Erythroblast (primary cell): ENCODE measurements at regions not wholly inside any gene's neighbourhood (a gene's known extent, or its start where the extent isn't known, plus 50 kb on each side); places are given as distances from the start of the nearest gene placed in this dataset.

Experiments used
- DNase-seq, 2 experiments: peaks; one replicate each; lab custom pipeline; 2025; lab: John Stamatoyannopoulos, UW
- GATA1 ChIP-seq: IDR thresholded peaks from 2 replicates; pipeline ENCODE4 v1.6.1; 2011; ENCODE audit warnings: low read depth, mild to moderate bottlenecking, control low read depth, low read length, moderate library complexity
- POLR2A ChIP-seq: IDR thresholded peaks from 2 replicates; pipeline ENCODE4 v1.6.1; 2011; ENCODE audit warnings: mild to moderate bottlenecking, low read length

DNA sequence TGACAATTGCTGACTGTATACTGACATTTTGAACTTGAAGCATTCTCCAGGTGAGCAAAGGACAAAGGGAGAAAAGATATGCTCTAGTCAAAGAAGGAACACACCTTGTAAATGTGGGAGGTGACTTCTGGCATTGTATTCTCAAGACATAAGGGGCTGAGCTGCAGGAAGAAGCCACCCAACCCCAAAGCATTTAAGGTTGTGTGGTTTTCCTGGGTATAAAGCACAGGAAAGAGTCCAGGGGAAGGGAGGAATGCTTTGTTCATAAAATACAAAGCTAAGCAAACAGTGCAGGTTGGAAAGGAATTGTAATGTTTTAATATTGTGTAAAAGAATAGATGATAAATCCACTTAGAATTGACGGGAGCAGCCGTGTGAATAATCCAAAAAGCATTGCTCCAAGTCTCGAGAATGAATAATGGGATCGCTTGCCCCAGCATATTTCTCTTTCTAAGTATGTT, 102.4 kb upstream of the LRIG1 start:
- no peak for DNase-seq
- no peak for TF ChIP-seq POLR2A
- no peak for TF ChIP-seq GATA1

- no peak for DNase-seq
- TF ChIP-seq POLR2A (no peak), GATA1 (no peak)
Measured at GRCh38 chr3:66604481-66604880, 103.7 kb upstream of the LRIG1 start.

DNA sequence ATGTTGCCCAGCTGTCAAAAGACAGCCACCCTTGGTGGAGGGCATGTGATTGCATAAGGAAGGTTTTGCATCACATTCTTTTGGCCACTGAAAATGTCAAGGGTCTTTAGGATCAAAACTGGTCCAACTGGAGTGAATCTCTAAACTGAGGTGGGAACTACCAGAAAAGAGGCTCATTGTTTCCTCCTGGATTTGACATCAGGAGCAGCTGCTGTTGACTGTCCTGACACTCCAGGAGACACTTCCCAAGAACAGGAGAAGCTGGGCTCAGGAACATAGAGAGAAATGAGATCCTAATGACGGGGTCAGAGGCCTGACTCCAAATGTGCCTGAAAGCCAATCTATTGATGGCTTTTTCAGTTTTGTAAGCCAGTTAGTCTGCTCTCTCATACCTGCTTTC, 105.3 kb upstream of the LRIG1 start:
- DNase-seq = no peak

DNA sequence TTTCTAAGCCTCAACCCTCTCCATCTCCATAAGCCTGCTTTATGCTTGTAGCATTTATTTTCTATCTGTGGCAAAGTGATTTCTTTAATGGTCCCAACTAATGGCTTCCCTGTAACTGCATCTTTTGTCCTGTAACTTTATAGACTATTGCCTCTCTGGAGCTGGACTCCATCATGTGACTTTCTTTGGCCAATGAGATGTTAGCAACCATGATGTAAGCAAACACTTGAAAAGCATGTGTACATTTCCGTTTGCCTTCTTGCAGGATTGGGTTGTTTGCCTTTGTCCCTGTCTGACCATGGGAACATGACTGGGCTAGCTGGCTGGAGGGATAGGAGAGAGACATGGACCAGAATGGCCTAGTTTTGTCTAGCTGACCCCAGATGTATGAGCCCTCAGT, 106.0 kb upstream of the LRIG1 start:
- no peak for TF ChIP-seq POLR2A
- no peak for TF ChIP-seq GATA1

More for the DNA sequence above, 105.3 kb upstream of the LRIG1 start:
- TF ChIP-seq GATA1 = no peak
- TF ChIP-seq POLR2A = no peak

DNA sequence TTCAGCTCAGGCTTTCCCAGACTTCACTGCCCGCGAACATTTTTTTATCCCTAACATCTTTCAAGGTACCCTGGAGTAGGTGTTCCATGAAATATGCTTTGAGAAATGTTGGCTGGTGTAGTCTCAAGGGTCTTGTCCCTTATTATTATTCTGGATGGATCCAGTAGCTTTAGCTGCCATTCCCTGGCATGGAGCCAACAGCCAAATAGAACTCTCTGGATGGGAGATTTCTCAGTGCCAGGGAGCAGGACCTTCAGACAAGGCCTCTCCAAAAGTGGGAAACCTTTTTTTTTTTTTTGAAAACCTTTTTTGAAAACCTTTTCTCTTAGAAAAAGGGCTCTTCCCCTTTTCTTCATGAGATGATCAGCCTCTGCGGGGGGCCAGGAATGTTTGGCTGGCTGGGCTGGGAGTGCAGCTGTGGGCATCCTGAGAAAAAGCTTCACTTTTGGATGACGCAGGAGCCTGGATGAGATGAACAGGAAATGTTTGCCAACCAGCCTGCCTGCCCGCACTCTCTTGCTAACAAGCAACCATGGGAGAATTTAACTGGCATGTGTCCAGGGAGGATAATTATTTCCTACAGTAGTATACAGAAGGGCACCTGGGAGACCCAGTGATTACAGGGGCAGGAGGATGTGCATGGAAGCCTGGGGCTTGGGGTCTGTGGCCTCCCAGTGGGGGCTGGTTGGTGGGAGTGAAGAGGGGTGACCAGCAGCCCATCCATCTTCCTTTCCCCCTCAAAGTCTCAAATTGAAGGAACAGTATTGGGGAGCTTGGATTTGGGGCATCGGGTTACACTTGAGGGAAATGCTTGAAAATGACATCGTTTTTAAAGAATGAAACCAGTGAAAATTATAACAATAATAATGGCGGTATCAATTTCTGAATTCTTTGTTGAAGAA, 109.1 kb upstream of the LRIG1 start:
- TF ChIP-seq POLR2A (no peak), GATA1 (no peak)
- no peak for DNase-seq

More for the DNA sequence above, 106.0 kb upstream of the LRIG1 start:
- no peak for DNase-seq

DNA sequence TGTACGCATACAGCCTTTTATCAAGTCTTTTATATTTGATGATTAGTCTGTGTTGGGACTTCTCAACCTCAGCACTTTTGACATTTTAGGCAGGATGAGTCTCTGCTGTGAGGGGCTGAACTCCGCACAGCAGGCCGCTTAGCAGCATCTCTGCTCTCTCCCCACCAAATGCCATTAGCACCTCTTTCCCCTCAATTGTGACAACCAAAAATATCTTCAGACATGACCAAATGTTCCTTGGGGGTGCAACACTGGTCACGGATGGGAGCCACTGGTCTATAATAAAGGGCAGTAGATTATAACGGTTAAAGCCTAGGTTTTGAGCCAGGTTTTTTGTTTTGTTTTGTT, 109.7 kb upstream of the LRIG1 start:
- TF ChIP-seq GATA1 (no peak), POLR2A (no peak)

GRCh38 chr3:66615643-66616301, 115.0 kb upstream of the LRIG1 start:
- DNase-seq = no peak
- TF ChIP-seq GATA1 (no peak), POLR2A (no peak)

More for the DNA sequence above, 109.7 kb upstream of the LRIG1 start:
- no peak for DNase-seq

- no peak for DNase-seq
- TF ChIP-seq POLR2A = no peak
- TF ChIP-seq GATA1 = no peak
Measured at GRCh38 chr3:66617351-66617750, 116.5 kb upstream of the LRIG1 start.

DNA sequence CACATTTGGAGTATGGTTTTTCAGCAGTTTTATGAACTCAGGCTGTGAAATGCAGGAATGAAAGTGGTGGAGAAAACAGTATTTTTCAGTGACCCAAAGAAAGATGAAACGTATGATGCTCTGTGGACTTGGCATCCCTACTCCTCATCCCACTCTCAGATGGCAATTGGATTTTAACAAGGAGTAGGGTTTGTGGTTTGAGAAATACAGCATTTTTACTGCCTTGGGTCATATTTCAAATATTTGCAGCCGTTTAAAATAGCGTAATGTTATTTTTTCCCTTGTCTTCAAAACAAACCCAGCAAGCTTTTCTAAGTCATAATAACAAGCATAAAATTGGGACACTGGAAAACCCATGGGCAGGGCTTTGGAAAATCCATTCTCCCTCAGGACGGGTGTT, 117.2 kb upstream of the LRIG1 start:
- DNase-seq = no peak
- no peak for TF ChIP-seq GATA1
- TF ChIP-seq POLR2A = no peak

DNA sequence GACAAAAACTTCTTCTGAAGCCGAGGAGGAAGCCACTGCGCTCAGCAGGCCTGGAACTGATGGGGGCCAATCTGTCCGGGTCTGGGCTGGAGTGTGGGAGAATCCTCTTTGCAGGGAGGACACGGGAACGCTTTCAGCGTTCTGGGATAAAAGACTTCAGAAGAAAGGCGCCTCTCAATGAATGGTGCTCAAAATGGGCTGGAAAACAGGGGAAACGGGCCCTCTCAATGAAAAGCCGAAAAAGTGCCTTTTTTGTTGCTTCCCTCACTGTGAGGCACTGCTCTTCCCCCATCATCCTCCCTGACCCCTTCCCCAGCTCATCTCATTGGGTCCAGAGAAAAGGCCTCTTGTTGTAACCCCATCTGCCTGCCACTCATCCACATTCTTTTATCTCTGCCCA, 119.5 kb upstream of the LRIG1 start:
- no peak for TF ChIP-seq GATA1
- no peak for TF ChIP-seq POLR2A
- DNase-seq = no peak

DNA sequence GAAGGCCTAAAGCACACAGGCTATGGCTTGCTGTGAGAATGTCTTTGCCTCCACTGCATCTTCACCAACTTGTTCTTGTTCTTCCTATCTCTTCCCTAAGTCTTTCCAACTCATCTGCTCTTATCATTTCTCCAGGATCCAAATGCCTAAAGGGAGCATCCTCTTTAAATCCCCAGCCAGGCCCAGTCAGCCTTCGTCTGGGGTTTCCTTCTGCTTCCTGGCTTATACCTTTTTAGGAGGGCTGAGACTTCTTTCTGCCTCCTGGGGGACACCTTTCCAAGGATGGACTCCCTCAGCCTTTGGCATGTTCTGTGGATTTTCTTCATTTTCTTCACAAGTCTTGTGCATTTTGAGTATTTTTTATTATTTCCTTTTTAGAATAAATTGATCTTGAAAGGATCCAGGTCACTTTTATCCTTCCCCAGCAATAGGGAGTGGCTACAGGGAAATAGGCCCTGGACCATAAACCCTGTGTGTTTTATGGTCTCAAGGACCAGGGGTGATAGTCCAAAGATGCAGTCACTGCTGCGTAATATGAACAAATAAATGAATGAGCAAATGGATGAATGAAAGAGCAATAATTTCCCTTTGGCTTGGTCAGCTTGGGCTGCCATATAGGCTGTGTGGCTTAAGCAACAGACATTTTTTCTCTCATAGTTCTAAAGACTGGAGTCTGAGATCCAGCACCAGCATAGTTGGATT, 122.1 kb upstream of the LRIG1 start:
- DNase-seq = no peak
- TF ChIP-seq GATA1 (no peak), POLR2A (no peak)

GRCh38 chr3:66625505-66626216, 124.8 kb upstream of the LRIG1 start:
- DNase-seq = no peak
- no peak for TF ChIP-seq POLR2A
- TF ChIP-seq GATA1 = no peak
